GM12873 (cell line): ENCODE measurements at regions not wholly inside any gene's neighbourhood (a gene's known extent, or its start where the extent isn't known, plus 50 kb on each side); places are given as distances from the start of the nearest gene placed in this dataset.

Experiments used
- CTCF ChIP-seq: IDR thresholded peaks from 2 replicates; pipeline ENCODE4 v1.5.1; 2012; ENCODE audit warnings: low read depth, mild to moderate bottlenecking, moderate library complexity, low read length, control low read depth; ENCODE audit not compliant: insufficient read depth; ENCODE audit errors: missing control alignments

- TF ChIP-seq CTCF = no peak
Observed at GRCh38 chr2:238658820-238659219, 189.1 kb upstream of the TWIST2 start.

- TF ChIP-seq CTCF = no peak
Observed at GRCh38 chr2:238659231-238659630, 188.7 kb upstream of the TWIST2 start.

- no peak for TF ChIP-seq CTCF
Observed at GRCh38 chr2:238663586-238663985, 184.3 kb upstream of the TWIST2 start.

GRCh38 chr2:238665919-238666318 lies 182.0 kb upstream of the TWIST2 start:
- TF ChIP-seq CTCF = no peak

- no peak for TF ChIP-seq CTCF
Observed at GRCh38 chr2:238666543-238666942, 181.3 kb upstream of the TWIST2 start.

GRCh38 chr2:238667008-238667407 lies 180.9 kb upstream of the TWIST2 start:
- no peak for TF ChIP-seq CTCF

- TF ChIP-seq CTCF = no peak
Observed at GRCh38 chr2:238667639-238668038, 180.2 kb upstream of the TWIST2 start.
